Rectal smooth muscle tissue (tissue), 1 donor: ENCODE measurements at regions not wholly inside any gene's neighbourhood (a gene's known extent, or its start where the extent isn't known, plus 50 kb on each side); places are given as distances from the start of the nearest gene placed in this dataset.

Experiments
- H3K27ac ChIP-seq: one replicate; pipeline ENCODE4 v1.7.0; 2013; ENCODE audit warnings: low read depth, low read length, inconsistent platforms
- H3K27me3 ChIP-seq: one replicate; pipeline ENCODE4 v1.7.0; 2013; ENCODE audit warnings: low read length; ENCODE audit not compliant: control insufficient read depth, insufficient read depth
- H3K36me3 ChIP-seq: one replicate; pipeline ENCODE4 v1.7.0; 2013; ENCODE audit warnings: low read length; ENCODE audit not compliant: control insufficient read depth, insufficient read depth
- H3K4me1 ChIP-seq: one replicate; pipeline ENCODE4 v1.7.0; 2013; ENCODE audit warnings: low read length; ENCODE audit not compliant: control insufficient read depth, insufficient read depth
- H3K4me3 ChIP-seq: one replicate; pipeline ENCODE4 v1.7.0; 2013; ENCODE audit warnings: low read length
- H3K9ac ChIP-seq: one replicate; pipeline ENCODE4 v1.7.0; 2013; ENCODE audit warnings: low read length

DNA sequence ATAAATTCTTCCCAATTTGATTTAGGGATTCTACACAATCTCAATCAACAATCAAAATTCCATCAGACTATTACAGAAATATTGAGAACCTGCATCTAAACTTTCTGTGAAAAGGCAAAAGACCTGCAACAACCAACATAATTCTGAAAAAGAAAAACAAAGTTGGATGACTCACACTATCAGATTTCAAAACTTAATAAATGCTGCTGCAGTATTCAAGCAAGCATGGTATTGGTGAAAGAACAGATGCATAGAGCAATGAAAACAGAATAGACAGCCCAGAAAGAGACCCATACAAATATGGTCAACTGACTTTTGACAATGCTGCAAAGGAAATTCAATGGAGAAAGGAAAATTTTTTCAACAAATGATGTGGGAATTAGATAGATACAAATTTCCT lies 477.1 kb upstream of the NR2F2 start:
- H3K9ac ChIP-seq = no peak overlapping the region
- no peaks in the 10 kb centered on the region for H3K4me1 ChIP-seq
- H3K36me3 ChIP-seq = no peaks in the 10 kb centered on the region
- H3K4me3 ChIP-seq = no peak overlapping the region
- H3K27me3 ChIP-seq = no peaks in the 10 kb centered on the region
- H3K27ac ChIP-seq = no peak overlapping the region

DNA sequence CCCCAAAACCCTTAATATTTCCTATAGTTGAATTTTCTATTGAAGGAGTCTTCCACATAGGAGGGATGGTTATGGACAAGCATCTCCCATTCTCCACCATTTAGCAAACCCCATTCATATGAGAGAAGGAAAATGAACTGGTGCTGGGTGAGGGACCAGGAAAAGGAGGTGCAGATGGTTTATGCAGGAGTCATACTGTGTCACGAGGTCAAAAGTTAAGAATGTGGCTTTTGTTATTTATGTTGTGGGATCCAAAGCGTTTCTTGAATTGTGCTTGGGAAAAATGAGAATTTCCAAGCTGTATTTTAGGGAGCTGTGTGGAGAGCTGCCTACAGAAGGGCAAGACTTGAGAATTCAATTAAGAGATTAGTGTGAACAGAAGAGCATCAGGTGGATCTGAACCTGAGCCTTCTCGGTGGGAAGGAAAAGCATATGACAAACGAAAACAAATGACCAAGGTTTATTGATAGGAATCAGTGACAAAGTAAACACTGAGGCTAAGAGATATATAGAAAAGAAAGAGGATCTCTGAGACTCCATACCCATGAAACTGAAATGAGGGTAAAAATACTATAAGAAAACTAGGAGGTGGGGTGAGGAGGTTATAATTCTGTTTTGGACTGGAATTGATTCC lies 473.3 kb upstream of the NR2F2 start:
- no peaks in the 10 kb centered on the region for H3K36me3 ChIP-seq
- no peak overlapping the region for H3K27ac ChIP-seq
- H3K4me1 ChIP-seq = no peaks in the 10 kb centered on the region
- H3K4me3 ChIP-seq = no peak overlapping the region
- no peaks in the 10 kb centered on the region for H3K27me3 ChIP-seq
- no peak overlapping the region for H3K9ac ChIP-seq

DNA sequence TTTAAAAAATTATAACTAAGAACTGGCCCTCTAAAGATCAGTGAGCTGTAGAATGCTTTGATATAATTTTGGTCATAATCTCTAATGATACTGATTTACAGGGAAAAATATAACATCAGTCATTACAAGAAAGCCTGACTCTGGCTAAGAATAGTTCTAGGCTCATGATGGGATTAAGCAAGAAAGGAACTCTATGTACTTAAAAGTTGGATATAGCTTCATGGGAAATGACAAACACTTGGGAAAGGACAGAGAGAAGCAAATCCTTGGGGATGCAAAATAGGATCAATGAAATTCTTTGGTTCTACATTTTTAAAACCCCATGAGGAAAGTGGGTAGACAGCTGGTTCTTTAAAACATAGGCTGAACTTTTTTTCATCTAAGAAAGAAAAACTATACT lies 472.7 kb upstream of the NR2F2 start:
- Histone ChIP-seq H3K4me1 (no peaks in the 10 kb centered on the region), H3K27ac (no peak overlapping the region), H3K36me3 (no peaks in the 10 kb centered on the region), H3K4me3 (no peak overlapping the region), H3K27me3 (no peaks in the 10 kb centered on the region), H3K9ac (no peak overlapping the region)

DNA sequence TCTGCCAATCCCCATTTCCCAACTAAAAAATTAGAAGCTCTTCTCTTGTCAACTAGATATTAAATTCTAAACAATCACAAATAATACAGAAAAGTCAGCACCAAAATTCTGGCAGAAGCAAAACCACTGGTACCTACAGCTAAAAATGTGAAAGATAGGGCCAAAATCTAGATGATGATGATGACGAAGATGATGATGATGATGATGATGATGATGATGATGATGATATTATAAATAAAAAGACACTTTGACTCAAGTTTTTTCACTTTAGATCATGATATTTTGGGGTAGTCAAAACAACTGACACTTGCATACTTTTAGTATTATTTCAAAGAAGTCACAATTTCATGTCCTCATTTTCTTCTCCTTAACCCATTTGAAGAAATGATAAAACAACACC lies 470.1 kb upstream of the NR2F2 start:
- H3K4me3 ChIP-seq = no peak overlapping the region
- no peak overlapping the region for H3K9ac ChIP-seq
- H3K4me1 ChIP-seq = no peaks in the 10 kb centered on the region
- no peak overlapping the region for H3K27ac ChIP-seq
- H3K36me3 ChIP-seq = no peaks in the 10 kb centered on the region
- H3K27me3 ChIP-seq = no peaks in the 10 kb centered on the region

DNA sequence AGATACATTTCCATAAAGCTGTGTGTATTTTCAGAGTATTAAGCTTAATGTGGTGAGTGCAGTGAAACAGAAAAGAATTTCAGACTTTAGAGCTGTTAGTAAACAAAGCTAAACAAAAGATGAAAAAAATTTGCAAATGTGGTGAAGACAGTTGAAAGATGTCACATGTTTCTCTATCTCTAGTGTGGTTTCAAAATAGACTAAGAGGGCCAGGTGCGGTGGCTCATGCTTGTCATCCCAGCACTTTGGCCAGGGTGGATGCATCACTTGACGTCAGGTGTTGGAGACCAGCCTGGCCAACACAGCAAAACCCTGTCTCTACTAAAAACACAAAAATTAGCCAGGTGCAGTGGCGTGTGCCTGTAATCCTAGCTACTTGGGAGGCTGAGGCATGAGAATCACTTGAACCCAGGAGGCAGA lies 466.0 kb upstream of the NR2F2 start:
- H3K4me1 ChIP-seq = no peaks in the 10 kb centered on the region
- no peaks in the 10 kb centered on the region for H3K36me3 ChIP-seq
- H3K27me3 ChIP-seq = no peaks in the 10 kb centered on the region
- H3K9ac ChIP-seq = no peak overlapping the region
- H3K4me3 ChIP-seq = no peak overlapping the region
- no peak overlapping the region for H3K27ac ChIP-seq

DNA sequence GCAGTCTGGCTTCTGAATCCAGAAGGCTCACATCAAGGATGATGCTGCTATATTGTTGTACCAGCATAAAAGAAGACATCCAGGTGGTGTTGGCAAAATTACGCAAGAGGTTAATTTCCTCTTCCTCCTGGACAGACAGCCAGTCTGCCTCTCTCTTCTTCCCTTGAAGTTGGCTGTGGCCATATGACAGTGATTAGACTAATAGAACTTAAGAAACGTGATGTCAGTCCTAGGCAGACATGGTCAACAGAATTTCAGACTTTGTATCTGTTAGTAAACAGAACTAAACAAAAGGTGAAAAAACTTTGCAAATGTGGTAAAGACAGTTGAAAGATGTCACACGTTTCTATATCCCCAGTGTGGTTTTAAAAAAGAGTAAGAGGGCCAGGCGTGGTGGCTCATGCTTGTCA lies 465.2 kb upstream of the NR2F2 start:
- Histone ChIP-seq H3K36me3 (no peaks in the 10 kb centered on the region), H3K4me3 (no peak overlapping the region), H3K4me1 (no peaks in the 10 kb centered on the region), H3K9ac (no peak overlapping the region), H3K27ac (no peak overlapping the region), H3K27me3 (no peaks in the 10 kb centered on the region)

DNA sequence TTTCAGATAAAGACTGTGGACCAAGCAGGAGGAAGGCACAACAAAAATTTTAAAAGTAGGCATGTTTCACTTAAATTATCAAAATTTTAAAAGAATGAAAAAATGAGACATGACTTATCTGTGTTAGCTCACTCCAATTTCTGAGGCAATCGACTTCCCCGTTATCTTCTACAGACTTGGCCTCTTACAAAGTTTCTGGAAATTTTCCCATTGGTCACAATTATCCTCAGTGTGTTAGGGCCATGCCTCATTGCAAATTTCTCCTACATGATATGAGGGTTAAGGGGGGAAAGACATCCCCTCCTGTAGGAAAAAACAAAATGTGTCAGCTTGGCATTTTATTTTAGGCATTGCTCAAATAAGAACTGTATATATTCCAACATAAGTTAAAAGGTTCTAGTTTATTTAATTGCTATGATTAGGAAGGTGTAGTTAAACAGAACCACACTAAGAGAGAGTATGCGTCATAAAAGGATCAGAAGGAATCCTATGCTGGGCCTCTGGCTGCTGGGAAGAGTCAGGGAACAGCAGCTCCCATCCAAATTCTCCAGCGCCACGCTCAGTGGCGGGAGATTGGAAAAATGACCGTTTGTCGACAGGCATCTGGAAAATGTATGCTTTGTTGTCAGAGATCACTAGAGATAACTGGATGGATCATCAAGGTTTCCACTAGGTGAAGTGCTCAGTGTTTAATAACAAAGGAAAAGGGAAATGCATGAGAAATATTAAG lies 463.6 kb upstream of the NR2F2 start:
- no peaks in the 10 kb centered on the region for H3K27me3 ChIP-seq
- no peak overlapping the region for H3K27ac ChIP-seq
- H3K4me3 ChIP-seq = no peak overlapping the region
- no peaks in the 10 kb centered on the region for H3K36me3 ChIP-seq
- no peaks in the 10 kb centered on the region for H3K4me1 ChIP-seq
- H3K9ac ChIP-seq = no peak overlapping the region

DNA sequence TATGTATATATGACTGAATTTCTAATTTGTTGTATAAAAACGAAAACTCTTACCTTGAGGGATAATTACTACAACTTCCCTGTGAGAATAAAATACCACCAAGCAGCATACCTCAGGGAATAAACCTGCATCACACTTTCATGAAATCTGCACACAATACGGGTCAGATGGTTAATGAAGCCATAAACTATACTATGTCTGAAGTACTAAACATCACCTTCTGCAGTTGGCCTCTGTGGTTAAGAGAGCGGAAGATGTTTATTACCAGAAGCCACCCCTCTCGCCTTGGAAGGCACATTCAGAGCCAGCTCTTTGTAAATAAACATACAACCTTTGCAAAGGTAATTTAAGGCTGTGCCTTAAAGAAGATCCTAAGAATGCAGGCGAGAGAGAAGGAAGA lies 462.1 kb upstream of the NR2F2 start:
- Histone ChIP-seq H3K36me3 (no peaks in the 10 kb centered on the region), H3K9ac (no peak overlapping the region), H3K4me3 (no peak overlapping the region), H3K4me1 (no peaks in the 10 kb centered on the region), H3K27ac (no peak overlapping the region), H3K27me3 (no peaks in the 10 kb centered on the region)

DNA sequence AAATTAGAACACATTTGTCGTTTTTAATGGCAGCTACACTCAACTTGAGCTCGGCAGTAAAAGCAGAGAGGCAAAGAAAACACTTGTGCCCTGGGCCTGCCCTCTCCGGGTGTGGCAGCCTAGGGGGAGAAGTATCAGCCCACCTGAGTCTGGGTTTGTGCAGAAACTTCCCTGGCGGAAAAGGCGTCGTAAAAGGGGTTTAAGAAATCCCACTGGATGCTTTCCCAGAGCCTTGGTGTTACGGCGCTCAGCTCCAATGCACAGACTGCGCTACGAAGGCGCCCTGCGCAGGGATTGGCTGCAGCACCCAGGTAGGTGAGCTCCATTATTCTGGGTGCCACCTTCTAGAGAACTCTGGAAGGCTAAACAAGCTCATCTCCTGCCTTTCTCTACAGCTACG lies 461.5 kb upstream of the NR2F2 start:
- Histone ChIP-seq H3K27me3 (no peaks in the 10 kb centered on the region), H3K4me1 (no peaks in the 10 kb centered on the region), H3K27ac (no peak overlapping the region), H3K9ac (no peak overlapping the region), H3K36me3 (no peaks in the 10 kb centered on the region), H3K4me3 (no peak overlapping the region)

DNA sequence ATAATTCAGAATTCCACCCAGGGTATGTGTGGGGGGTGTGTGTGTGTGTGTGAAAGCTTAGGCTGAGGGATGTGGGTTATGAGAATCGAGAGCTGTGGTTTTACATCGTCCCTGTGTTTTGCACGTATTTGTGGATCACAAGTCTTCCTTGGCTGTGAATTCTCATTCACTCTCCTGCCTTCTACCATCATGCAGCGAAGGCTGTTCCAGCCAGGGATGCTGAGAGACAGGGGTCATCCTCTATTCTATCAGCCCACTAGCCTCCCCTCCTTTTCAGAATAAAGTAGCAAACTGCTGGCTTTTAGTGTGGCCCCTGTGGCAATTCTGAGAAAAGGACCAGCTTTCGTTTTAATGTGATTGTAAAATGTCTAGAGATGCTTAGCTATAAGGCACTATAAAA lies 460.6 kb upstream of the NR2F2 start:
- H3K27me3 ChIP-seq = no peaks in the 10 kb centered on the region
- H3K27ac ChIP-seq = no peak overlapping the region
- no peaks in the 10 kb centered on the region for H3K4me1 ChIP-seq
- no peak overlapping the region for H3K4me3 ChIP-seq
- no peaks in the 10 kb centered on the region for H3K36me3 ChIP-seq
- H3K9ac ChIP-seq = no peak overlapping the region

DNA sequence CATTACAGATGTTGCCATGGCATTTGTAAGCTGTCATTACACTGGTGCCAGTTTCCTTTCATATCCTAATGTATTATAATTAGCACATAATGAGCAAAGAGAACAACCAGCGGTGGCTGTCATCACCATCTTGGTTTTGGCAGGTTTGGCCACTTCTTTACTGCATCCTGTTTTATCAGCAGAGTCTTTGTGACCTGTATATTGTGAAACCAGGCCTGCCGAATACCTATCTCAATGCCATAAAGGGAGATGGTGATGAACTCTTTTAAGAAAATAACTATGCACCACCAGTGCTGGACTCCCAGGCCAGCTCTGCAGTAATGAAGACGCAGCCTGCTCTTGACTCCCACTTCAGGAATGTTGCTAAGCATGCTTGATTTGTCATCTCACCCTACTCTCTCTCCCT lies 458.1 kb upstream of the NR2F2 start:
- no peak overlapping the region for H3K27ac ChIP-seq
- no peak overlapping the region for H3K4me3 ChIP-seq

DNA sequence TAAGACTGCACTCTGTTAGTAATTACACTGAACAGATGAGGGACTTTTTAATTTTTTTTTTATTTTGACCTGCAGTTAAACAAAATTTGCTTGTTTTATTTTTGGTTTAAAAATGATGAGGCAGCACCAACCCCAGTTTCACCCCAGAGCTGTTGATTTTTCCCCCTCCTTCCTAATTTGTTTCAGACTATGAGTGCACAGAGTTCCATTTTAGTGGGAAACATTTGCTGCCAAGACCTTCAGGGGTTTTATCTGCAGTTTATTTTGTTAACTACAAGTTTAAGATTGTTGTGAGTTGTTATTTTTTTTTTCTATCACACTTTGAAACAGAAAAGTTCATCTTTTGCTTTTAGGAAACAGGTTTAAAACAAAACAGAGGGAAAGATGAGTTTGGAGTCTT lies 455.9 kb upstream of the NR2F2 start:
- Histone ChIP-seq H3K27me3 (no peaks in the 10 kb centered on the region), H3K27ac (no peak overlapping the region), H3K36me3 (no peaks in the 10 kb centered on the region), H3K4me3 (no peak overlapping the region), H3K4me1 (no peaks in the 10 kb centered on the region), H3K9ac (no peak overlapping the region)

More for the DNA sequence above, 458.1 kb upstream of the NR2F2 start:
- Histone ChIP-seq H3K9ac (no peak overlapping the region), H3K4me1 (no peaks in the 10 kb centered on the region), H3K36me3 (no peaks in the 10 kb centered on the region), H3K27me3 (no peaks in the 10 kb centered on the region)

DNA sequence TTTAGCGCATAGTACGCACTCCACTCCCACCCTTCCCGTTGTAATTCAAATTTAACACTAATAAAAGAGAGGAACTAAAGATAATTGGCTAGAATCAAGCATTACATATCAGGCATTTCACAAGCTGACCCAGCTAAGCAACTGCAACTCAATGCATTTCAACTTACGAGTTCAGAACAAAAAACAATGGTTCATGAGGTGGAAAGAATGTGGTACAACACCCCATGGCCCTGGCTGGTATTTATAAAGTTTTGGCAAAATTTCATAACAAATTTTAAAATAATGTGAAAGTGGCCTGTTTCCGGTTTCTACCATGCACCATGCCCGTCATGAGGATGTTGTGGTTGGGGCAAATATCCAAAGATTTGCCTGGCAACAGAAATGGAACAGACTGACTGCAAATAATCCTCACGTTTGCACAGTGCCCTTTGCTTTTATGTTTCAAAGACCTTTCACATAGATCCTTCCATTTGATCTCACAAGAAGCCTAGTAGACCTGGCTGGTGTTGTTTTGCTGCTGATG lies 455.3 kb upstream of the NR2F2 start:
- no peak overlapping the region for H3K9ac ChIP-seq
- no peaks in the 10 kb centered on the region for H3K27me3 ChIP-seq
- no peaks in the 10 kb centered on the region for H3K36me3 ChIP-seq
- no peak overlapping the region for H3K4me3 ChIP-seq
- no peaks in the 10 kb centered on the region for H3K4me1 ChIP-seq
- H3K27ac ChIP-seq = no peak overlapping the region
